ENCODE measurements at regions not wholly inside any gene's neighbourhood (a gene's known extent, or its start where the extent isn't known, plus 50 kb on each side); places are given as distances from the start of the nearest gene placed in this dataset.

- Histone ChIP-seq H3K4me3 (no peak overlapping the region), H3K9me3 (ENCODE audit: low read depth) (no peaks in the 10 kb centered on the region), H3K79me2 (ENCODE audit: insufficient read depth) (no peaks in the 10 kb centered on the region), H2AFZ (no peak overlapping the region), H4K20me1 (ENCODE audit: insufficient read depth) (no peaks in the 10 kb centered on the region), H3K27ac (no peak overlapping the region), H3K4me2 (ENCODE audit: unreplicated experiment) (no peak overlapping the region), H3K9ac (no peak overlapping the region), H3K27me3 (replicated peaks; ENCODE audit: insufficient read depth) (peaks cover 4% of the 10 kb centered on the region; the same call in 1 of the 2 replicates), H3K36me3 (ENCODE audit: low read depth) (no peaks in the 10 kb centered on the region), H3K9me2 (ENCODE audit: insufficient read depth) (no peaks in the 10 kb centered on the region), H3F3A (ENCODE audit: insufficient read depth) (no peaks in the 10 kb centered on the region; the same call in 1 of the 2 replicates), H3K4me1 (ENCODE audit: insufficient read depth) (no peaks in the 10 kb centered on the region; the same call in 1 of the 2 replicates)
- DNase-seq: no peak
- WGBS, 2 experiments (ENCODE audit: low coverage in 1 of 2, low lambda C conversion rate in 2 of 2, missing lambda C conversion rate in 2 of 2): 72 to 74% methylated on average over 6 of the region's 6 CpGs
- TF ChIP-seq EZH2phosphoT487 (IDR thresholded peaks at IDR 0.05; ENCODE audit: insufficient read depth, low read depth) (no peak), EZH2 (IDR thresholded peaks at IDR 0.05; ENCODE audit: insufficient read depth, poor library complexity, severe bottlenecking) (no peak)
- in situ Hi-C loops (cut with MboI): no loop called here
These were observed 58.9 kb upstream of the BARX2 start for GRCh38 chr11:129316781-129317180.

DNA sequence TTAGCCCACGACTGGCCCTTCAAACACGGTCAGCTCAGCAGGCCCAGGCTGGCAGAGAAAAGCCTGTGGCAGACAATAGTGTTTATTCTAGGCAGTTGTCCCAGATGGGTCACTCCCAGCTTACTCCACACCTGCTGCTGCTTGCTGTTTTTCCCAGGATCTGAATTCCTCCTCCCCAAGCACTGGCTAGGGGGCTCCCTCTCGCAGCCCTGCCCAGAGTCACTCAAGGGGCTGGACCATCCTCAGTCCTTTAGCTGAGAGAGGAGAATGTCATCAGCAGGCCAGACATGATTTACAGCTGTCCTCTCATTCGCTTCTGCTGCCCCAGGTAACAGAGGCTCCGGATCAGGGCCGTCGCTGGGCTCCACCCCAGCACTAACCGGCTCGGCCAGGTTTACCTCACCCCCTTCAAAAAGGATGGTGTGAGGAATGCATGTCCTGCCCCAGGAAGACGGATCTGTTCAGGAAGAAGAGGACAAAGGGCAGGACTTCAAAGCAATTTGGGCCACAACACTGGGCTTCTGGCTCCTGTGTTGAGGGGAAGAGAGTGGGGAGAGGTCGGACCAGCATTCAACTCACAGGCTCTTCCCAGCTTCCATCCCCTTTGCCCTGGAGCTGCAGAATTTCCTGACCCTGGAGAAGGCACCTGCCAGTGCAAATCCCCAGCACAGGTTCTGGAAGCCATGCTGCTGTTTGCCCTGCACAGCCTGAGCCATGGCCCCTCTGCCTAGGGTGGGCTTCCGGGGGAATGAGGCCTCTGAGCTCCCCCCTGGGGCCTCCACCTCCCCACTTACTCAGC, 59.7 kb upstream of the BARX2 start:
- TF ChIP-seq EZH2phosphoT487 (IDR thresholded peaks at IDR 0.05; ENCODE audit: insufficient read depth, low read depth) (no peak), EZH2 (IDR thresholded peaks at IDR 0.05; ENCODE audit: insufficient read depth, poor library complexity, severe bottlenecking) (no peak)
- Histone ChIP-seq H4K20me1 (ENCODE audit: insufficient read depth) (no peaks in the 10 kb centered on the region), H3K9me3 (ENCODE audit: low read depth) (no peaks in the 10 kb centered on the region), H3K36me3 (ENCODE audit: low read depth) (no peaks in the 10 kb centered on the region), H3K9me2 (ENCODE audit: insufficient read depth) (no peaks in the 10 kb centered on the region), H3K9ac (no peak overlapping the region), H3K79me2 (ENCODE audit: insufficient read depth) (no peaks in the 10 kb centered on the region), H3K4me2 (ENCODE audit: unreplicated experiment) (no peak overlapping the region), H3K27ac (no peak overlapping the region), H3K4me1 (ENCODE audit: insufficient read depth) (no peaks in the 10 kb centered on the region; the same call in 1 of the 2 replicates), H2AFZ (no peak overlapping the region), H3F3A (ENCODE audit: insufficient read depth) (no peaks in the 10 kb centered on the region; the same call in 1 of the 2 replicates), H3K27me3 (replicated peaks; ENCODE audit: insufficient read depth) (peaks cover 4% of the 10 kb centered on the region; the same call in 1 of the 2 replicates), H3K4me3 (no peak overlapping the region)
- 60 to 67% methylated on average over 12 of the region's 12 CpGs for WGBS, 2 experiments (ENCODE audit: low coverage in 1 of 2, low lambda C conversion rate in 2 of 2, missing lambda C conversion rate in 2 of 2)
- in situ Hi-C loops (cut with MboI): no loop called here
- DNase-seq: no peak

- Histone ChIP-seq H3K9me3 (ENCODE audit: low read depth) (no peaks in the 10 kb centered on the region), H3K9ac (no peak overlapping the region), H2AFZ (no peak overlapping the region), H3K79me2 (ENCODE audit: insufficient read depth) (no peaks in the 10 kb centered on the region), H3K27ac (no peak overlapping the region), H3F3A (ENCODE audit: insufficient read depth) (no peaks in the 10 kb centered on the region; the same call in 1 of the 2 replicates), H3K36me3 (ENCODE audit: low read depth) (no peaks in the 10 kb centered on the region), H3K4me2 (ENCODE audit: unreplicated experiment) (no peak overlapping the region), H3K9me2 (ENCODE audit: insufficient read depth) (no peaks in the 10 kb centered on the region), H3K27me3 (replicated peaks; ENCODE audit: insufficient read depth) (peaks cover 4% of the 10 kb centered on the region; the same call in 1 of the 2 replicates), H3K4me1 (ENCODE audit: insufficient read depth) (no peaks in the 10 kb centered on the region; the same call in 1 of the 2 replicates), H4K20me1 (ENCODE audit: insufficient read depth) (no peaks in the 10 kb centered on the region), H3K4me3 (no peak overlapping the region)
- DNase-seq: no peak
- WGBS, 2 experiments (ENCODE audit: low coverage in 1 of 2, low lambda C conversion rate in 2 of 2, missing lambda C conversion rate in 2 of 2): 91 to 100% methylated on average over 1 to 3 of the region's 3 CpGs
- TF ChIP-seq EZH2 (IDR thresholded peaks at IDR 0.05; ENCODE audit: insufficient read depth, poor library complexity, severe bottlenecking) (no peak), EZH2phosphoT487 (IDR thresholded peaks at IDR 0.05; ENCODE audit: insufficient read depth, low read depth) (no peak)
- in situ Hi-C loops (cut with MboI): no loop called here
These were observed 61.3 kb upstream of the BARX2 start for GRCh38 chr11:129314371-129314770.

- WGBS, 2 experiments (ENCODE audit: low coverage in 1 of 2, low lambda C conversion rate in 2 of 2, missing lambda C conversion rate in 2 of 2): 61 to 65% methylated on average over 6 of the region's 6 CpGs
- Histone ChIP-seq H3K4me3 (peak overlapping the region; percentile 47), H3K36me3 (ENCODE audit: low read depth) (no peaks in the 10 kb centered on the region), H3K4me2 (ENCODE audit: unreplicated experiment) (peak overlapping the region; percentile 58), H3K27me3 (replicated peaks; ENCODE audit: insufficient read depth) (peaks cover 1% of the 10 kb centered on the region; the same call in 1 of the 2 replicates), H3K9ac (no peak overlapping the region), H3K4me1 (ENCODE audit: insufficient read depth) (no peaks in the 10 kb centered on the region; the same call in 1 of the 2 replicates), H3F3A (ENCODE audit: insufficient read depth) (no peaks in the 10 kb centered on the region; the same call in 1 of the 2 replicates), H2AFZ (peak overlapping the region; percentile 58; the same call in 1 of the 2 replicates), H3K9me3 (ENCODE audit: low read depth) (no peaks in the 10 kb centered on the region), H3K9me2 (ENCODE audit: insufficient read depth) (no peaks in the 10 kb centered on the region), H3K79me2 (ENCODE audit: insufficient read depth) (no peaks in the 10 kb centered on the region), H4K20me1 (ENCODE audit: insufficient read depth) (no peaks in the 10 kb centered on the region), H3K27ac (no peak overlapping the region)
- no peak for TF ChIP-seq EZH2phosphoT487 (IDR thresholded peaks at IDR 0.05; ENCODE audit: insufficient read depth, low read depth)
- TF ChIP-seq EZH2 (IDR thresholded peaks at IDR 0.05; ENCODE audit: insufficient read depth, poor library complexity, severe bottlenecking): no peak
- peak; percentile 24 for DNase-seq
- in situ Hi-C loops (cut with MboI): no loop called here
These were observed 61.9 kb upstream of the BARX2 start for GRCh38 chr11:129313541-129314297.
